ENCODE measurements at regions not wholly inside any gene's neighbourhood (a gene's known extent, or its start where the extent isn't known, plus 50 kb on each side); places are given as distances from the start of the nearest gene placed in this dataset.

GRCh38 chr12:59388176-59388575, 207.7 kb upstream of the SLC16A7 start:
- no peak overlapping the region for H3K4ac ChIP-seq (ENCODE audit: low read depth, low read length)
- Mint-ChIP-seq H3K9me3 (peaks cover 14 to 22% of the 10 kb centered on the region in 2 experiments), H3K4me3 (no peak overlapping the region), H3K4me1 (peaks cover 10% of the 10 kb centered on the region in 2 experiments), H3K27ac (no peak overlapping the region), H3K36me3 (ENCODE audit: insufficient read depth in 1 of 3, low read depth in 3 of 3) (peaks cover 9 to 27% (median 23%) of the 10 kb centered on the region in 3 experiments), H3K27me3 (ENCODE audit: low read depth) (no peaks in the 10 kb centered on the region; the same call in 1 of the 2 replicates)
- H3K9ac ChIP-seq (ENCODE audit: extremely low read depth, insufficient read length, low read length) = no peak overlapping the region
- H4K20me1 ChIP-seq (ENCODE audit: control insufficient read depth, insufficient read depth, insufficient read length) = no peaks in the 10 kb centered on the region
- H3K27ac ChIP-seq (ENCODE audit: insufficient read length, low read depth, low read length) = no peak overlapping the region
- no peak overlapping the region for H3K18ac ChIP-seq (ENCODE audit: insufficient read length, low read depth, low read length)
- H2BK15ac ChIP-seq (ENCODE audit: low read depth, low read length) = no peak overlapping the region
- TF ChIP-seq CTCF (conservative IDR thresholded peaks at IDR 0.05) = no peak
- no peak overlapping the region for H2BK20ac ChIP-seq (ENCODE audit: low read depth, low read length, poor library complexity, severe bottlenecking)
- no peak overlapping the region for H2BK12ac ChIP-seq (ENCODE audit: insufficient read length, low read depth, low read length)
- no peak for DNase-seq
- no peaks in the 10 kb centered on the region for H3K79me2 ChIP-seq (ENCODE audit: insufficient read depth, low read length)
- no peak overlapping the region for H3K4me2 ChIP-seq (ENCODE audit: insufficient read depth, insufficient read length, low read length)
- H2AK5ac ChIP-seq (ENCODE audit: insufficient read length, low read length) = no peak overlapping the region
- H3K56ac ChIP-seq (ENCODE audit: insufficient read length, low read depth, low read length) = no peak overlapping the region
- no peak overlapping the region for H3K23ac ChIP-seq (ENCODE audit: insufficient read length, low read depth, low read length)
- no peak overlapping the region for H3K14ac ChIP-seq (ENCODE audit: insufficient read depth, low read length)
- no peaks in the 10 kb centered on the region for H3K79me1 ChIP-seq (ENCODE audit: insufficient read depth, low read depth, low read length, poor library complexity, severe bottlenecking)
- peaks cover 7% of the 10 kb centered on the region for H3K9me3 ChIP-seq (ENCODE audit: control insufficient read depth, low read depth, low read length)
- H4K5ac ChIP-seq (ENCODE audit: insufficient read length, low read depth, low read length) = no peak overlapping the region
- no peak overlapping the region for H4K91ac ChIP-seq (ENCODE audit: insufficient read length, low read depth, low read length)
- H2BK120ac ChIP-seq (ENCODE audit: low read depth, low read length, poor library complexity, severe bottlenecking) = no peak overlapping the region
- H4K8ac ChIP-seq (replicated peaks; ENCODE audit: insufficient read length, low read depth, low read length) = no peak overlapping the region
- no peaks in the 10 kb centered on the region for H3K23me2 ChIP-seq (ENCODE audit: insufficient read length, low read depth, low read length, poor library complexity, severe bottlenecking)
- H3K27me3 ChIP-seq (ENCODE audit: insufficient read depth, low read length) = no peaks in the 10 kb centered on the region
- H2BK5ac ChIP-seq (ENCODE audit: insufficient read length, low read length) = no peak overlapping the region
- no peak overlapping the region for H3T11ph ChIP-seq (ENCODE audit: low read length)
- no peak overlapping the region for H2AFZ ChIP-seq (ENCODE audit: low read length)
- peaks cover 2% of the 10 kb centered on the region; the same call in 1 of the 2 replicates for H3K4me1 ChIP-seq (ENCODE audit: insufficient read depth, low read length)
- WGBS (ENCODE audit: extremely low coverage, insufficient read length, low lambda C conversion rate) = no CpG with 5 or more reads among the region's 1 CpG
